ENCODE measurements at regions not wholly inside any gene's neighbourhood (a gene's known extent, or its start where the extent isn't known, plus 50 kb on each side); places are given as distances from the start of the nearest gene placed in this dataset.

DNA sequence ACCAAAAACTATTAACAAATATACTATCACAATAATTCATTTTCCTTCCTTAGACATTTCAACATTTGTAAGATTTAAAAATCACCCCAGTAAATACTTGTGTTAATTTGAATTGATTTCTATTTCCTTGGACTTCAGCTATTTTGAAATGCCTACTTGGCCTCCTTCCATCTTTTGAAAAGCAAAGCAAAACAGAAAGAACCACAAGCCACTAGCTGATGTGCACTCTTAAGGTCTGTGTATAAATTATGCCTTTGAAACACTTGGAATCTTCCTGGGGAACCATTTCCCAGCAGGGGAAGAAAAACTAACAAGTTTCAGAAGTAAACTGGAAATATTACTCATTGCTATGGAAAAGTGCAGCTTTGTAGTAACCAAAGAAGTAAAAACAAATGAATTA, 139.8 kb downstream of the CLCN4 start:
- no peak overlapping the region for H3K9ac ChIP-seq (ENCODE audit: insufficient read depth in 1 of 2, low read depth in 2 of 2, low read length in 2 of 2)
- no TSS peak for BruUV-seq (replicated peaks)
- no peaks in the 10 kb centered on the region for H3K79me2 ChIP-seq (ENCODE audit: control insufficient read depth, insufficient read depth, low read length)
- H3K4me1 ChIP-seq (replicated peaks in 1 of 2; ENCODE audit: control insufficient read depth in 2 of 2, insufficient read depth in 2 of 2, low read length in 2 of 2): no peaks in the 10 kb centered on the region
- H3K27ac ChIP-seq (ENCODE audit: extremely low read depth, low read depth, low read length): no peak overlapping the region
- ChIA-PET POLR2A (no interaction called here), CTCF (ENCODE audit: low intra/inter-chr PET ratio) (no interaction called here)
- H3K4me3 ChIP-seq: no peak overlapping the region
- no peaks in the 10 kb centered on the region for H3K9me3 ChIP-seq (replicated peaks; ENCODE audit: control insufficient read depth, insufficient read depth, low read depth, low read length)
- no peak for FAIRE-seq
- H3K4me2 ChIP-seq (ENCODE audit: insufficient read depth, low read length): no peak overlapping the region
- H3K9me1 ChIP-seq (ENCODE audit: control insufficient read depth, insufficient read depth, low read length): no peaks in the 10 kb centered on the region
- no peaks in the 10 kb centered on the region for H3K36me3 ChIP-seq (ENCODE audit: control insufficient read depth, insufficient read depth, low read length)
- ATAC-seq: no peak
- H3K27me3 ChIP-seq (ENCODE audit: control insufficient read depth in 2 of 2, insufficient read depth in 2 of 2, low read length in 2 of 2): no peaks in the 10 kb centered on the region
- H2AFZ ChIP-seq (ENCODE audit: low read depth, low read length): no peak overlapping the region
- H4K20me1 ChIP-seq (replicated peaks; ENCODE audit: control insufficient read depth, insufficient read depth, low read length): no peaks in the 10 kb centered on the region
- no peak for TF ChIP-seq HMG20A (CRISPR knock-in tag; conservative IDR thresholded peaks at IDR 0.05)
- no peak for TF ChIP-seq MTF1 (CRISPR knock-in tag; IDR thresholded peaks at IDR 0.05; ENCODE audit: borderline replicate concordance)
- no peak for TF ChIP-seq ZNF785 (CRISPR knock-in tag; IDR thresholded peaks at IDR 0.05)
- TF ChIP-seq TCF15 (CRISPR knock-in tag; IDR thresholded peaks at IDR 0.05): no peak
- TF ChIP-seq RCOR1 (IDR thresholded peaks at IDR 0.05; ENCODE audit: borderline replicate concordance in 1 of 2, low read depth in 2 of 2, low read length in 2 of 2): no peak
- no peak for TF ChIP-seq XRCC3 (IDR thresholded peaks at IDR 0.05)
- TF ChIP-seq HIVEP1 (CRISPR knock-in tag; IDR thresholded peaks at IDR 0.05): no peak
- no peak for TF ChIP-seq NFRKB (IDR thresholded peaks at IDR 0.05; ENCODE audit: low read depth)
- TF ChIP-seq NR2C1 (IDR thresholded peaks at IDR 0.05): no peak
- no peak for TF ChIP-seq NR2C1 (tag; IDR thresholded peaks at IDR 0.05)
- TF ChIP-seq, protein P1, sequence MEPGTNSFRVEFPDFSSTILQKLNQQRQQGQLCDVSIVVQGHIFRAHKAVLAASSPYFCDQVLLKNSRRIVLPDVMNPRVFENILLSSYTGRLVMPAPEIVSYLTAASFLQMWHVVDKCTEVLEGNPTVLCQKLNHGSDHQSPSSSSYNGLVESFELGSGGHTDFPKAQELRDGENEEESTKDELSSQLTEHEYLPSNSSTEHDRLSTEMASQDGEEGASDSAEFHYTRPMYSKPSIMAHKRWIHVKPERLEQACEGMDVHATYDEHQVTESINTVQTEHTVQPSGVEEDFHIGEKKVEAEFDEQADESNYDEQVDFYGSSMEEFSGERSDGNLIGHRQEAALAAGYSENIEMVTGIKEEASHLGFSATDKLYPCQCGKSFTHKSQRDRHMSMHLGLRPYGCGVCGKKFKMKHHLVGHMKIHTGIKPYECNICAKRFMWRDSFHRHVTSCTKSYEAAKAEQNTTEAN (CRISPR knock-in tag; IDR thresholded peaks at IDR 0.05): no peak
- no peak for TF ChIP-seq ZNF12 (CRISPR knock-in tag; IDR thresholded peaks at IDR 0.05)
- no peak for TF ChIP-seq ZNF23 (CRISPR knock-in tag; IDR thresholded peaks at IDR 0.05)
- no peak for TF ChIP-seq ZNF146 (CRISPR knock-in tag; IDR thresholded peaks at IDR 0.05; ENCODE audit: unreplicated experiment)
- no peak for TF ChIP-seq FOXJ3 (CRISPR knock-in tag; IDR thresholded peaks at IDR 0.05)
- in situ Hi-C loops (cut with MboI): no loop called here
- intact Hi-C loops (cut with micrococcal nuclease): no loop called here
- no peak for DNase-seq (ENCODE audit: extremely low read depth in 1 of 4, low spot score in 3 of 4)

Measured in K562 (cell line).